Thyroid gland (tissue), 4 donors: ENCODE measurements at regions not wholly inside any gene's neighbourhood (a gene's known extent, or its start where the extent isn't known, plus 50 kb on each side); places are given as distances from the start of the nearest gene placed in this dataset.

Experiments used
- CTCF ChIP-seq, 6 experiments: fragments of 200-600 bp in 3 of 6; fragments of 450-650 bp in 3 of 6; sonication (generic) in 3 of 6; IDR thresholded peaks; one replicate each; pipeline ENCODE4 v1.5.1; 2016 to 2019; ENCODE audit warnings: antibody characterized with exemption in 6 of 6, mild to moderate bottlenecking in 2 of 6, inconsistent platforms in 1 of 6, moderate library complexity in 1 of 6
- POLR2A ChIP-seq, 2 donors: fragments of 450-650 bp; IDR thresholded peaks; one replicate each; pipeline ENCODE4 v1.6.1; 2017; ENCODE audit warnings: antibody characterized with exemption in 2 of 2, mild to moderate bottlenecking in 2 of 2, moderate library complexity in 1 of 2

GRCh38 chr15:73822998-73823397, 50.4 kb upstream of the TBC1D21 start:
- no peak for TF ChIP-seq CTCF (IDR thresholded peaks at IDR 0.05)
- TF ChIP-seq POLR2A (IDR thresholded peaks at IDR 0.05): no peak
